Activated CD4-positive, alpha-beta memory T cell treated with anti-CD3 and anti-CD28 coated beads, Interleukin-2, amount 10 ng/mL, durations not matched to agents 7 days and 5 days (primary cell): ENCODE measurements at regions not wholly inside any gene's neighbourhood (a gene's known extent, or its start where the extent isn't known, plus 50 kb on each side); places are given as distances from the start of the nearest gene placed in this dataset.

Experiments used
- CTCF ChIA-PET: fragments of 350-600 bp; sonication (Branson Sonifier 250); formaldehyde crosslinking; loops from one replicate; lab custom pipeline; 2021; ENCODE audit warnings: antibody characterized with exemption, inconsistent platforms; lab: Charles Lee
- POLR2A ChIA-PET: fragments of 350-600 bp; sonication (Branson Sonifier 250); formaldehyde crosslinking; loops from one replicate; lab custom pipeline; 2021; ENCODE audit warnings: antibody characterized with exemption; lab: Charles Lee
- DNase-seq: peaks from one replicate; pipeline ENCODE4 v3.0.0-alpha.2; 2020
- H3K27ac Mint-ChIP-seq: one replicate; pipeline ENCODE4 v1.8.0; 2021; ENCODE audit warnings: mild to moderate bottlenecking, mixed read lengths
- H3K27me3 Mint-ChIP-seq: one replicate; pipeline ENCODE4 v1.8.0; 2021; ENCODE audit warnings: mixed read lengths
- H3K36me3 Mint-ChIP-seq: one replicate; pipeline ENCODE4 v1.8.0; 2021; ENCODE audit warnings: low read depth, mixed read lengths
- H3K4me1 Mint-ChIP-seq: one replicate; pipeline ENCODE4 v1.8.0; 2021; ENCODE audit warnings: mixed read lengths
- H3K4me3 Mint-ChIP-seq: one replicate; pipeline ENCODE4 v1.8.0; 2021; ENCODE audit warnings: mild to moderate bottlenecking, mixed read lengths
- H3K9me3 Mint-ChIP-seq: one replicate; pipeline ENCODE4 v1.8.0; 2021; ENCODE audit warnings: mixed read lengths

GRCh38 chr4:151887031-151887815 is 126.4 kb upstream of the GATB start:
- no peaks in the 10 kb centered on the region for H3K36me3 Mint-ChIP-seq
- H3K9me3 Mint-ChIP-seq, result no peaks in the 10 kb centered on the region
- peaks cover 2% of the 10 kb centered on the region for H3K27me3 Mint-ChIP-seq
- POLR2A ChIA-PET, result no interaction called here
- H3K27ac Mint-ChIP-seq, result no peak overlapping the region
- peaks cover 24% of the 10 kb centered on the region for H3K4me1 Mint-ChIP-seq
- DNase-seq, result no peak
- no peak overlapping the region for H3K4me3 Mint-ChIP-seq
- CTCF ChIA-PET, result no interaction called here

GRCh38 chr4:151885123-151885522 is 124.3 kb upstream of the GATB start:
- Mint-ChIP-seq H3K27ac (no peak overlapping the region), H3K27me3 (peaks cover 2% of the 10 kb centered on the region), H3K36me3 (no peaks in the 10 kb centered on the region), H3K4me1 (peaks cover 33% of the 10 kb centered on the region), H3K9me3 (no peaks in the 10 kb centered on the region), H3K4me3 (no peak overlapping the region)
- POLR2A ChIA-PET, result no interaction called here
- no peak for DNase-seq
- CTCF ChIA-PET, result no interaction called here

GRCh38 chr4:151883747-151884146 is 122.9 kb upstream of the GATB start:
- Mint-ChIP-seq H3K27me3 (peaks cover 2% of the 10 kb centered on the region), H3K36me3 (no peaks in the 10 kb centered on the region), H3K9me3 (no peaks in the 10 kb centered on the region), H3K4me1 (peaks cover 33% of the 10 kb centered on the region), H3K27ac (no peak overlapping the region), H3K4me3 (no peak overlapping the region)
- CTCF ChIA-PET, result interaction anchor here (0.9 kb wide), 1 partner anchor 82 kb away, joined by 3 read pairs; no protein-coding TSS in a partner anchor
- POLR2A ChIA-PET, result no interaction called here
- no peak for DNase-seq

GRCh38 chr4:151882072-151882803 is 121.4 kb upstream of the GATB start:
- Mint-ChIP-seq H3K4me1 (peaks cover 19% of the 10 kb centered on the region), H3K36me3 (no peaks in the 10 kb centered on the region), H3K27ac (no peak overlapping the region), H3K27me3 (peaks cover 2% of the 10 kb centered on the region), H3K9me3 (no peaks in the 10 kb centered on the region), H3K4me3 (no peak overlapping the region)
- no peak for DNase-seq
- ChIA-PET POLR2A (no interaction called here), CTCF (no interaction called here)

GRCh38 chr4:151879705-151880445 is 119.1 kb upstream of the GATB start:
- Mint-ChIP-seq H3K9me3 (no peaks in the 10 kb centered on the region), H3K27me3 (no peaks in the 10 kb centered on the region), H3K4me1 (peaks cover 18% of the 10 kb centered on the region), H3K27ac (no peak overlapping the region), H3K4me3 (no peak overlapping the region), H3K36me3 (no peaks in the 10 kb centered on the region)
- ChIA-PET CTCF (no interaction called here), POLR2A (no interaction called here)
- no peak for DNase-seq

GRCh38 chr4:151876381-151876988 is 115.7 kb upstream of the GATB start:
- no peak overlapping the region for H3K4me3 Mint-ChIP-seq
- CTCF ChIA-PET, result interaction anchor here (1.8 kb wide), 1 partner anchor 9 kb away, joined by 3 read pairs; no protein-coding TSS in a partner anchor
- peaks cover 4% of the 10 kb centered on the region for H3K4me1 Mint-ChIP-seq
- no peak for DNase-seq
- POLR2A ChIA-PET, result no interaction called here
- H3K27ac Mint-ChIP-seq, result no peak overlapping the region
- no peaks in the 10 kb centered on the region for H3K36me3 Mint-ChIP-seq
- no peaks in the 10 kb centered on the region for H3K27me3 Mint-ChIP-seq
- peaks cover 2% of the 10 kb centered on the region for H3K9me3 Mint-ChIP-seq

GRCh38 chr4:151874328-151874727 is 113.5 kb upstream of the GATB start:
- no peaks in the 10 kb centered on the region for H3K4me1 Mint-ChIP-seq
- CTCF ChIA-PET, result no interaction called here
- POLR2A ChIA-PET, result no interaction called here
- DNase-seq, result no peak
- peaks cover 2% of the 10 kb centered on the region for H3K9me3 Mint-ChIP-seq
- H3K27me3 Mint-ChIP-seq, result no peaks in the 10 kb centered on the region
- no peaks in the 10 kb centered on the region for H3K36me3 Mint-ChIP-seq
- H3K27ac Mint-ChIP-seq, result no peak overlapping the region
- H3K4me3 Mint-ChIP-seq, result no peak overlapping the region

- Mint-ChIP-seq H3K4me1 (no peaks in the 10 kb centered on the region), H3K27ac (no peak overlapping the region), H3K27me3 (peaks cover 3% of the 10 kb centered on the region), H3K36me3 (no peaks in the 10 kb centered on the region), H3K4me3 (no peak overlapping the region), H3K9me3 (peaks cover 4% of the 10 kb centered on the region)
- ChIA-PET POLR2A (no interaction called here), CTCF (interaction anchor here (1.3 kb wide), 1 partner anchor 10 kb away, joined by 3 read pairs; no protein-coding TSS in a partner anchor)
- no peak for DNase-seq
Observed at GRCh38 chr4:151866592-151866918, 105.7 kb upstream of the GATB start.

GRCh38 chr4:151865744-151866591 is 105.2 kb upstream of the GATB start:
- Mint-ChIP-seq H3K4me3 (no peak overlapping the region), H3K9me3 (peaks cover 4% of the 10 kb centered on the region), H3K27ac (no peak overlapping the region), H3K27me3 (peaks cover 3% of the 10 kb centered on the region), H3K36me3 (no peaks in the 10 kb centered on the region), H3K4me1 (no peaks in the 10 kb centered on the region)
- DNase-seq, result no peak
- ChIA-PET CTCF (interaction anchor here (0.5 to 0.8 kb wide), 3 partner anchors 64 to 1192 kb away, joined by 3 to 4 read pairs (median 4); no protein-coding TSS in a partner anchor), POLR2A (no interaction called here)

- H3K27ac Mint-ChIP-seq, result no peak overlapping the region
- POLR2A ChIA-PET, result no interaction called here
Observed at GRCh38 chr4:151865312-151865711, 104.5 kb upstream of the GATB start.

GRCh38 chr4:151864068-151864467 is 103.3 kb upstream of the GATB start:
- Mint-ChIP-seq H3K4me1 (no peaks in the 10 kb centered on the region), H3K27ac (no peak overlapping the region), H3K27me3 (peaks cover 6% of the 10 kb centered on the region), H3K9me3 (peaks cover 4% of the 10 kb centered on the region), H3K4me3 (no peak overlapping the region), H3K36me3 (no peaks in the 10 kb centered on the region)
- no peak for DNase-seq
- CTCF ChIA-PET, result no interaction called here
- POLR2A ChIA-PET, result no interaction called here

More at GRCh38 chr4:151865312-151865711, 104.5 kb upstream of the GATB start:
- Mint-ChIP-seq H3K36me3 (no peaks in the 10 kb centered on the region), H3K27me3 (peaks cover 3% of the 10 kb centered on the region), H3K4me1 (no peaks in the 10 kb centered on the region), H3K4me3 (no peak overlapping the region), H3K9me3 (peaks cover 4% of the 10 kb centered on the region)
- CTCF ChIA-PET, result interaction anchor here (0.7 kb wide), 1 partner anchor 1193 kb away, joined by 3 read pairs; no protein-coding TSS in a partner anchor
- no peak for DNase-seq

GRCh38 chr4:151862766-151863165 is 102.0 kb upstream of the GATB start:
- DNase-seq, result no peak
- CTCF ChIA-PET, result no interaction called here
- no peaks in the 10 kb centered on the region for H3K4me1 Mint-ChIP-seq
- no peaks in the 10 kb centered on the region for H3K36me3 Mint-ChIP-seq
- H3K27ac Mint-ChIP-seq, result no peak overlapping the region
- H3K27me3 Mint-ChIP-seq, result peaks cover 10% of the 10 kb centered on the region
- peaks cover 1% of the 10 kb centered on the region for H3K9me3 Mint-ChIP-seq
- POLR2A ChIA-PET, result no interaction called here
- H3K4me3 Mint-ChIP-seq, result no peak overlapping the region
